Fibroblast of lung (primary cell): ENCODE measurements at regions not wholly inside any gene's neighbourhood (a gene's known extent, or its start where the extent isn't known, plus 50 kb on each side); places are given as distances from the start of the nearest gene placed in this dataset.

Experiments used
- DNase-seq, 2 donors: peaks; one replicate each; pipeline versions ENCODE4 v3.0.0 to v3.0.0-alpha.2; 2010; ENCODE audit warnings: low read depth in 2 of 2
- H2AFZ ChIP-seq: 2 replicates; pipeline ENCODE4 v1.5.1; 2012; ENCODE audit warnings: low read length, control low read depth, inconsistent platforms
- H3K27ac ChIP-seq: 2 replicates; pipeline ENCODE4 v1.5.1; 2011; ENCODE audit warnings: low read length, control low read depth; ENCODE audit not compliant: insufficient read depth
- H3K27me3 ChIP-seq: 2 replicates; pipeline ENCODE4 v1.5.1; 2011; ENCODE audit warnings: mild to moderate bottlenecking, low read length; ENCODE audit not compliant: control insufficient read depth, insufficient read depth
- H3K36me3 ChIP-seq: 2 replicates; pipeline ENCODE4 v1.5.1; 2011; ENCODE audit warnings: low read length; ENCODE audit not compliant: control insufficient read depth, insufficient read depth
- H3K4me1 ChIP-seq: 2 replicates; pipeline ENCODE4 v1.5.1; 2011; ENCODE audit warnings: low read length; ENCODE audit not compliant: control insufficient read depth, insufficient read depth; ENCODE audit errors: extremely low read depth
- H3K4me2 ChIP-seq: 2 replicates; pipeline ENCODE4 v1.5.1; 2011; ENCODE audit warnings: low read length, control low read depth; ENCODE audit not compliant: insufficient read depth; ENCODE audit errors: extremely low read depth
- H3K4me3 ChIP-seq, 4 experiments: fragments of 200-600 bp in 1 of 4; sonication (generic) in 1 of 4; replicated peaks in 1 of 4; 2 replicates each; pipeline ENCODE4 v1.5.1; 2011 to 2016; ENCODE audit warnings: low read length in 4 of 4, low read depth in 3 of 4, mild to moderate bottlenecking in 3 of 4, control low read depth in 2 of 4, inconsistent platforms in 1 of 4, mixed read lengths in 1 of 4; ENCODE audit not compliant: insufficient read depth in 1 of 4; ENCODE audit errors: control extremely low read depth in 1 of 4
- H3K79me2 ChIP-seq: 2 replicates; pipeline ENCODE4 v1.5.1; 2012; ENCODE audit warnings: mild to moderate bottlenecking, low read length, inconsistent platforms; ENCODE audit not compliant: control insufficient read depth, insufficient read depth
- H3K9ac ChIP-seq: 2 replicates; pipeline ENCODE4 v1.5.1; 2011; ENCODE audit warnings: mild to moderate bottlenecking, low read length, control low read depth; ENCODE audit not compliant: insufficient read depth
- H3K9me3 ChIP-seq: 2 replicates; pipeline ENCODE4 v1.5.1; 2012; ENCODE audit warnings: low read depth, low read length; ENCODE audit not compliant: control insufficient read depth, insufficient read depth
- H4K20me1 ChIP-seq: 2 replicates; pipeline ENCODE4 v1.5.1; 2011; ENCODE audit warnings: low read length; ENCODE audit not compliant: control insufficient read depth, insufficient read depth; ENCODE audit errors: extremely low read depth
- EZH2 ChIP-seq: IDR thresholded peaks from 2 replicates; pipeline ENCODE4 v1.5.1; 2012; ENCODE audit warnings: low read length, control low read depth, mild to moderate bottlenecking; ENCODE audit errors: missing control alignments
- TF ChIP-seq, protein P1 (sequence below), 2 donors: IDR thresholded peaks in 1 of 2; conservative IDR thresholded peaks in 1 of 2; 1 replicate in 1 of 2; 2 replicates in 1 of 2; pipeline ENCODE4 v1.5.1; 2011 to 2012; ENCODE audit warnings: low read length in 2 of 2, control low read depth in 1 of 2, inconsistent platforms in 1 of 2, low read depth in 1 of 2, mild to moderate bottlenecking in 1 of 2

DNA sequence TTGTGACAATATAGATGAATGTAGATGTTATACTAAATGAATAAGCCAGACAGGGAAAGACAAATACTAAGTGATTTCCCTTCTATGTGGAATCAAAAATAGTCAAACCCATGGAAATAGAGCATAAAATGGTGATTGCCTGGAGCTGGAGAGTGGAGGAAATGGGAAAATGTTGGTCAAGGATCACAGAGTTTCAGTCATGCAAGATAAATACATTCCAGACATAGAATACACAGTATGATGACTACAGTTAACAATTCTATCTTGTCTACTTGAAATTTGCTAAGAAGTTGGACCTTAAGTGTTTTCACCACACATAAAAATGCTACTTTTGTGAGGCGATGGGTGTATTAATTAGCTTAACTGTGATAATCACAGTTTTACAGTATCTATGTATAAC, 1182.7 kb downstream of the AACS start:
- Histone ChIP-seq H3K9ac (no peak overlapping the region), H3K27ac (no peak overlapping the region), H3K27me3 (no peaks in the 10 kb centered on the region), H3K36me3 (no peaks in the 10 kb centered on the region), H4K20me1 (no peaks in the 10 kb centered on the region), H3K9me3 (no peaks in the 10 kb centered on the region), H3K79me2 (no peaks in the 10 kb centered on the region), H3K4me3 (no peak overlapping the region), H3K4me2 (no peak overlapping the region), H2AFZ (no peak overlapping the region), H3K4me1 (no peaks in the 10 kb centered on the region)
- TF ChIP-seq EZH2 = no peak
- TF ChIP-seq, protein P1, sequence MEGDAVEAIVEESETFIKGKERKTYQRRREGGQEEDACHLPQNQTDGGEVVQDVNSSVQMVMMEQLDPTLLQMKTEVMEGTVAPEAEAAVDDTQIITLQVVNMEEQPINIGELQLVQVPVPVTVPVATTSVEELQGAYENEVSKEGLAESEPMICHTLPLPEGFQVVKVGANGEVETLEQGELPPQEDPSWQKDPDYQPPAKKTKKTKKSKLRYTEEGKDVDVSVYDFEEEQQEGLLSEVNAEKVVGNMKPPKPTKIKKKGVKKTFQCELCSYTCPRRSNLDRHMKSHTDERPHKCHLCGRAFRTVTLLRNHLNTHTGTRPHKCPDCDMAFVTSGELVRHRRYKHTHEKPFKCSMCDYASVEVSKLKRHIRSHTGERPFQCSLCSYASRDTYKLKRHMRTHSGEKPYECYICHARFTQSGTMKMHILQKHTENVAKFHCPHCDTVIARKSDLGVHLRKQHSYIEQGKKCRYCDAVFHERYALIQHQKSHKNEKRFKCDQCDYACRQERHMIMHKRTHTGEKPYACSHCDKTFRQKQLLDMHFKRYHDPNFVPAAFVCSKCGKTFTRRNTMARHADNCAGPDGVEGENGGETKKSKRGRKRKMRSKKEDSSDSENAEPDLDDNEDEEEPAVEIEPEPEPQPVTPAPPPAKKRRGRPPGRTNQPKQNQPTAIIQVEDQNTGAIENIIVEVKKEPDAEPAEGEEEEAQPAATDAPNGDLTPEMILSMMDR (conservative IDR thresholded peaks at IDR 0.05 in 1 of 2, IDR thresholded peaks at IDR 0.05 in 1 of 2; ENCODE audit: low read depth in 1 of 2, low read length in 2 of 2) = no peak
- peak in 1 of 2 donors; percentile 33 for DNase-seq

DNA sequence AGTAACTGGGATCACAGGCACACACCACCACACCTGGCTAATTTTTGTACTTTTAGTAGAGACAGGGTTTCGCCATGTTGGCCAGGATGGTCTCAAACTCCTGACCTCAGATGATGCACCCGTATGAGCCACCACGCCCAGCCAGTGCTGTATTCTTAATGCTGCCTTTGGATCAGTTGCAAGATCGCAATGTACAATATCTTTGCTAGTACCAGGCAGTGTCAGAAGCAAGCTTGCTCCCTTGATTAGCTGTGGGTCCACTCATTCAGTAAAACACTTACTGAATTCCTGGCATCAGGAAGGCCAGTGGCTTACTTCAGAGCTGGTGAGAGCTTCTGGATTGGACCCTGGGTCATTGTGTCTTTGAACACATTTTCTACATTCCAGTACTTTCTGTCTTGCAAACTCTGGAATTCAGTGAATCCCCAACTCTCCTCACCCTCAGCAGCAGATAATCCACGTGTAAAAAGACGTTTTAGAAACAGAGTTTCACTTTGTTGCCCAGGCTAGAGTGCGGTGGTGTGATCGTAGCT, 1183.7 kb downstream of the AACS start:
- no peak overlapping the region for H2AFZ ChIP-seq
- H3K27me3 ChIP-seq = no peaks in the 10 kb centered on the region
- H3K9ac ChIP-seq = no peak overlapping the region
- peak in 1 of 2 donors; percentile 56 for DNase-seq
- no peak overlapping the region for H3K4me3 ChIP-seq
- no peak overlapping the region for H3K4me2 ChIP-seq
- H3K27ac ChIP-seq = no peak overlapping the region
- no peaks in the 10 kb centered on the region for H3K4me1 ChIP-seq
- no peaks in the 10 kb centered on the region for H4K20me1 ChIP-seq
- no peaks in the 10 kb centered on the region for H3K36me3 ChIP-seq
- H3K79me2 ChIP-seq = no peaks in the 10 kb centered on the region
- H3K9me3 ChIP-seq = no peaks in the 10 kb centered on the region
- TF ChIP-seq, protein P1 (conservative IDR thresholded peaks at IDR 0.05 in 1 of 2, IDR thresholded peaks at IDR 0.05 in 1 of 2; ENCODE audit: low read depth in 1 of 2, low read length in 2 of 2) = no peak
- TF ChIP-seq EZH2 = no peak

DNA sequence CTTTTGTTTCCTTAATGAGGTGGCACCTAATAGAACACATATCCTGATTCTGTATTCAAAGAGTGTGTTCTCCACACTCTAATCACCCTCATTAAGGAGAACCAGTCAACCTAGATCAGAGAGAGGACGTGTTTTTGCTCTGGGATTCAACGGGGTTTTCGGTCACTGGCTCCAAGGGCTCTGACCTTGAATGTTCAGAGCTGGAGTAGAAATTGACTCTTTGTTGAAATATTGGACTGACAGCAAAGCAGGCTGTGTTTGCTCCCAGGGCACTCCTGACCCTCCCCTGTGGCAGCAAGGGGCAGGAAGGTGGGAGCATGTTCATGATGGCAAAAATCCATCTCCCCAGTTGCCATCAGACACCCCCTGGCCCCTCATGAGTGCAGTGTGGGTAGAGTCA, 1193.0 kb downstream of the AACS start:
- Histone ChIP-seq H3K9ac (no peak overlapping the region), H3K36me3 (no peaks in the 10 kb centered on the region), H3K79me2 (no peaks in the 10 kb centered on the region), H3K9me3 (no peaks in the 10 kb centered on the region), H3K27me3 (no peaks in the 10 kb centered on the region), H4K20me1 (no peaks in the 10 kb centered on the region), H3K4me1 (no peaks in the 10 kb centered on the region), H2AFZ (no peak overlapping the region), H3K4me2 (no peak overlapping the region), H3K27ac (no peak overlapping the region), H3K4me3 (no peak overlapping the region)
- TF ChIP-seq, protein P1 (conservative IDR thresholded peaks at IDR 0.05 in 1 of 2, IDR thresholded peaks at IDR 0.05 in 1 of 2; ENCODE audit: low read depth in 1 of 2, low read length in 2 of 2) = no peak
- no peak for TF ChIP-seq EZH2
- no peak for DNase-seq
